A549 (cell line): ENCODE measurements at regions not wholly inside any gene's neighbourhood (a gene's known extent, or its start where the extent isn't known, plus 50 kb on each side); places are given as distances from the start of the nearest gene placed in this dataset.

Source experiments
- CTCF ChIP-seq: fragments of >200 bp; sonication (Bioruptor Twin); formaldehyde crosslinking; IDR thresholded peaks from 3 replicates; pipeline ENCODE4 v1.5.1; 2016
- EP300 ChIP-seq, 2 experiments: fragments of >200 bp; sonication (Bioruptor Twin); formaldehyde crosslinking; IDR thresholded peaks; 2 replicates in 1 of 2; 3 replicates in 1 of 2; pipeline ENCODE4 v1.6.1; 2016 to 2017

- no peak for TF ChIP-seq CTCF
- no peak for TF ChIP-seq EP300 (IDR thresholded peaks at IDR 0.05)
Observed at GRCh38 chr15:88391700-88392099, 75.5 kb downstream of the MRPL46 start.
